GM10847 (cell line): ENCODE measurements at regions not wholly inside any gene's neighbourhood (a gene's known extent, or its start where the extent isn't known, plus 50 kb on each side); places are given as distances from the start of the nearest gene placed in this dataset.

ENCODE experiments used
- POLR2A ChIP-seq: IDR thresholded peaks from 2 replicates; pipeline ENCODE4 v1.6.1; 2011; ENCODE audit not compliant: insufficient read length; ENCODE audit errors: extremely low read depth

- no peak for TF ChIP-seq POLR2A
Measured at GRCh38 chr18:9048808-9049494, 53.5 kb upstream of the NDUFV2 start.

- no peak for TF ChIP-seq POLR2A
Measured at GRCh38 chr18:9049495-9049809, 53.0 kb upstream of the NDUFV2 start.
